DND-41 (cell line): ENCODE measurements at regions not wholly inside any gene's neighbourhood (a gene's known extent, or its start where the extent isn't known, plus 50 kb on each side); places are given as distances from the start of the nearest gene placed in this dataset.

Source experiments
- ATAC-seq: fragments of 200-7000 bp; cut with Tn5 transposase; 3 replicates; pipeline ENCODE4 v1.9.1; 2021; ENCODE audit warnings: low read depth; ENCODE audit not compliant: insufficient read depth
- DNase-seq: peaks from one replicate; pipeline ENCODE4 v3.0.0-alpha.2; 2020
- H2AFZ ChIP-seq: 2 replicates; pipeline ENCODE4 v1.6.0; 2012; ENCODE audit warnings: low read depth, low read length
- H3K27ac ChIP-seq: 2 replicates; pipeline ENCODE4 v1.5.1; 2012; ENCODE audit warnings: low read length, inconsistent platforms
- H3K27me3 ChIP-seq: fragments of 200-600 bp; sonication (generic); 2 replicates; pipeline ENCODE4 v1.6.0; 2012; ENCODE audit warnings: low read length, mild to moderate bottlenecking, inconsistent platforms; ENCODE audit not compliant: insufficient read depth, poor library complexity
- H3K36me3 ChIP-seq: 2 replicates; pipeline ENCODE4 v1.5.1; 2012; ENCODE audit warnings: low read length, inconsistent platforms; ENCODE audit not compliant: insufficient read depth
- H3K4me1 ChIP-seq: 2 replicates; pipeline ENCODE4 v1.5.1; 2012; ENCODE audit warnings: mild to moderate bottlenecking, low read length; ENCODE audit not compliant: insufficient read depth
- H3K4me2 ChIP-seq: 2 replicates; pipeline ENCODE4 v1.6.0; 2012; ENCODE audit warnings: mild to moderate bottlenecking, moderate library complexity, low read length, inconsistent platforms; ENCODE audit not compliant: insufficient read depth
- H3K4me3 ChIP-seq, 2 experiments: fragments of 200-600 bp in 1 of 2; shearing (Covaris generic) in 1 of 2; 2 replicates each; pipeline ENCODE4 v1.5.1; 2012 to 2016; ENCODE audit warnings: inconsistent platforms in 2 of 2, low read length in 2 of 2, mild to moderate bottlenecking in 2 of 2, low read depth in 1 of 2, moderate library complexity in 1 of 2
- H3K79me2 ChIP-seq: 2 replicates; pipeline ENCODE4 v1.6.0; 2012; ENCODE audit warnings: low read length, inconsistent platforms; ENCODE audit not compliant: insufficient read depth
- H3K9ac ChIP-seq: 2 replicates; pipeline ENCODE4 v1.6.0; 2012; ENCODE audit warnings: low read depth, mild to moderate bottlenecking, inconsistent platforms, low read length, moderate library complexity
- H3K9me3 ChIP-seq: 2 replicates; pipeline ENCODE4 v1.5.1; 2012; ENCODE audit warnings: low read length, moderate library complexity, mild to moderate bottlenecking, inconsistent platforms; ENCODE audit not compliant: insufficient read depth, severe bottlenecking
- H4K20me1 ChIP-seq: 2 replicates; pipeline ENCODE4 v1.6.0; 2012; ENCODE audit warnings: low read length; ENCODE audit not compliant: insufficient read depth
- EZH2 ChIP-seq: IDR thresholded peaks from 3 replicates; pipeline ENCODE4 v1.6.1; 2012; ENCODE audit warnings: borderline replicate concordance, low read depth, mild to moderate bottlenecking, moderate library complexity, low read length, inconsistent platforms; ENCODE audit not compliant: severe bottlenecking
- TF ChIP-seq, protein P1 (sequence below): IDR thresholded peaks from 2 replicates; pipeline ENCODE4 v1.5.1; 2012; ENCODE audit warnings: borderline replicate concordance, low read length, moderate library complexity, mild to moderate bottlenecking; ENCODE audit not compliant: poor library complexity, severe bottlenecking; ENCODE audit errors: extremely low read depth

DNA sequence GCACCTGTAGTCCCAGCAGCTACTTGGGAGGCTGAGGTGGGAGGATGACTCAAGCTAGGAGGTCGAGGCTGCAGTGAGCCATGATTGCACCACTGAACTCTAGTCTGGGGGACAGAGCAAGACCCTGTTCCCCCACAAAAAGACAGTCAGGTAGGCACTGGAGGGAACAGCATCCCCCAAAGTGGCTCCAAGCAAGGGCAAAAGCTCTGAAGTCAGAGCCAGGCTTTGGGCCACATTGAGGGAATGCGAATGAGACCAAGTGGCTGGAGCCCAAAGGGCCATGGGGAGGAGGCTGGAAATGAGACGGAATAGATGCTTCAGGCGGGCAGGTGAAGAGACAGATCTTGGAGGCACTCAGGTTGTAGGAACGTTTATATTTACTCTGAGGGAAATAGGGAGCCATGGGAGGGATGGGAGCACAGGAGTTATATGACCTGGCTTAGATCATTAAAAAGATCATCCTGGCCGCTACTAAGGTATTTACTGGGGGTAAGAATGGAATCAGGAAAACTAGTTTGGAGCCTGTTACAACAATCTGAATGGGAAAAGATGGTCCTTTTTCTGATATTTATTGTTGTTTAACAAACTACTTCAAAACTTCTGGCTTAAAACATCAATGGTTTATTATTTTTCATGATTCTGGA is 229.6 kb upstream of the ZNF217 start:
- Histone ChIP-seq H2AFZ (no peak overlapping the region), H3K9ac (no peak overlapping the region), H3K4me1 (peaks cover 7% of the 10 kb centered on the region), H3K4me3 (no peak overlapping the region), H3K27ac (no peak overlapping the region), H3K9me3 (no peaks in the 10 kb centered on the region), H3K27me3 (no peaks in the 10 kb centered on the region), H3K79me2 (no peaks in the 10 kb centered on the region), H3K36me3 (no peaks in the 10 kb centered on the region), H4K20me1 (no peaks in the 10 kb centered on the region), H3K4me2 (no peak overlapping the region)
- DNase-seq = no peak
- ATAC-seq = no peak
- TF ChIP-seq EZH2 = no peak
- TF ChIP-seq, protein P1, sequence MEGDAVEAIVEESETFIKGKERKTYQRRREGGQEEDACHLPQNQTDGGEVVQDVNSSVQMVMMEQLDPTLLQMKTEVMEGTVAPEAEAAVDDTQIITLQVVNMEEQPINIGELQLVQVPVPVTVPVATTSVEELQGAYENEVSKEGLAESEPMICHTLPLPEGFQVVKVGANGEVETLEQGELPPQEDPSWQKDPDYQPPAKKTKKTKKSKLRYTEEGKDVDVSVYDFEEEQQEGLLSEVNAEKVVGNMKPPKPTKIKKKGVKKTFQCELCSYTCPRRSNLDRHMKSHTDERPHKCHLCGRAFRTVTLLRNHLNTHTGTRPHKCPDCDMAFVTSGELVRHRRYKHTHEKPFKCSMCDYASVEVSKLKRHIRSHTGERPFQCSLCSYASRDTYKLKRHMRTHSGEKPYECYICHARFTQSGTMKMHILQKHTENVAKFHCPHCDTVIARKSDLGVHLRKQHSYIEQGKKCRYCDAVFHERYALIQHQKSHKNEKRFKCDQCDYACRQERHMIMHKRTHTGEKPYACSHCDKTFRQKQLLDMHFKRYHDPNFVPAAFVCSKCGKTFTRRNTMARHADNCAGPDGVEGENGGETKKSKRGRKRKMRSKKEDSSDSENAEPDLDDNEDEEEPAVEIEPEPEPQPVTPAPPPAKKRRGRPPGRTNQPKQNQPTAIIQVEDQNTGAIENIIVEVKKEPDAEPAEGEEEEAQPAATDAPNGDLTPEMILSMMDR = no peak

DNA sequence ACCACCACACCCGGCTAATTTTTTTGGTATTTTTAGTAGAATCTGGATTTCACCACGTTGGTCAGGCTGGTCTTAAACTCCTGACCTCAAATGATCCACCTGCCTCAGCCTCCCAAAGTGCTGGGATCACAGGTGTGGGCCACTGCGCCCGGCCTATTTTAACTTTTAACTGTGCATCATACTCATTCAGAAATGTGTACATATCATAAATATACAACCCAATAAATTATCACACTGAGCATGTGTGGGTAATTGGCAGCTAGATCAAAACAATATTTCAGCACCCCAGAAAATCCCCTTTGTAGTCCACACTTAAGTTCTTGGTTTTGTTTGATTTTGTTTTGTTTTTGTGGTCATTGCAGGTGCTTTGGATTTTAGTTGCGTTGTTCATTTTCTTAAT is 228.9 kb upstream of the ZNF217 start:
- Histone ChIP-seq H3K4me3 (no peak overlapping the region), H3K27me3 (no peaks in the 10 kb centered on the region), H3K79me2 (no peaks in the 10 kb centered on the region), H4K20me1 (no peaks in the 10 kb centered on the region), H3K36me3 (no peaks in the 10 kb centered on the region), H3K9ac (no peak overlapping the region), H3K27ac (no peak overlapping the region), H2AFZ (no peak overlapping the region), H3K9me3 (no peaks in the 10 kb centered on the region), H3K4me2 (no peak overlapping the region), H3K4me1 (no peaks in the 10 kb centered on the region)
- TF ChIP-seq, protein P1 = no peak
- TF ChIP-seq EZH2 = no peak
- DNase-seq (no peak), ATAC-seq (no peak)

DNA sequence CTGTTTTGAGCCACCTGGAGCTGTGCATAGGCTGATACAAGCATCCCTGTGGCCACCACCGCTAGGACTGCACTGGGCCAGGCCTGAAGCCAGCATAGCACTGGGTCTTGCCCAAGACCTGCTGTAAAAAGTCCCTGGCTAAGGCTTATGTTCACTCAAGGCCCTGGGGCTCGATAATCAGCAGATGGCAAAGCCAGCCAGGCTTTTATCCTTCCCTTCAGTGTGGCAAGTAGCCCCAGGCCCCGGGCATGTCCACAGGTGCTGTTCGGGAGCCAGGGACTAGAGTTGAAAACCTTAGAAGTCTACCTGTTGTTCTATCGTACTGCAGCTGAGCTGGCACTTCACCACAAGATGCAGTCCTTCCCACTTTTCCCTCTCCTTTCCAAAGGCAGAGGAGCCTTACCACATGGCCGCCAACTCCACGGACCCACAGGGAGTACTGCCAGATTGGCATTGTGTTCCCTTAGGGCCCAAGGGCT is 226.4 kb upstream of the ZNF217 start:
- Histone ChIP-seq H2AFZ (no peak overlapping the region), H3K4me2 (no peak overlapping the region), H3K9ac (no peak overlapping the region), H3K36me3 (no peaks in the 10 kb centered on the region), H3K4me1 (no peaks in the 10 kb centered on the region), H4K20me1 (no peaks in the 10 kb centered on the region), H3K27me3 (no peaks in the 10 kb centered on the region), H3K9me3 (no peaks in the 10 kb centered on the region), H3K79me2 (no peaks in the 10 kb centered on the region), H3K27ac (no peak overlapping the region), H3K4me3 (no peak overlapping the region)
- no peak for ATAC-seq
- no peak for DNase-seq
- TF ChIP-seq, protein P1 = no peak
- no peak for TF ChIP-seq EZH2
